SK-N-MC (cell line): ENCODE measurements at regions not wholly inside any gene's neighbourhood (a gene's known extent, or its start where the extent isn't known, plus 50 kb on each side); places are given as distances from the start of the nearest gene placed in this dataset.
"Not testable (repeated sequence)": the region's sequence is repeated elsewhere in the genome, so short reads cannot be mapped to it uniquely, and the experiment has no call there.

Experiments
- DNase-seq: peaks from one replicate; pipeline ENCODE4 v3.0.0-alpha.2; 2011; ENCODE audit warnings: low read depth, low spot score
- H3K27ac ChIP-seq: fragments of 200-600 bp; sonication (generic); 2 replicates; pipeline ENCODE4 v1.5.1; 2016; ENCODE audit warnings: mixed run types
- H3K36me3 ChIP-seq: fragments of 200-600 bp; sonication (generic); 2 replicates; pipeline ENCODE4 v1.6.1; 2017; ENCODE audit warnings: antibody characterized with exemption, low read length, mixed read lengths; ENCODE audit not compliant: insufficient read depth
- H3K4me3 ChIP-seq: fragments of 200-600 bp; sonication (generic); 2 replicates; pipeline ENCODE4 v1.5.1; 2016
- H3K9ac ChIP-seq: fragments of 200-600 bp; sonication (generic); 2 replicates; pipeline ENCODE4 v1.8.0; 2017; ENCODE audit warnings: mixed run types, mixed read lengths; ENCODE audit not compliant: insufficient read length
- H3K9me3 ChIP-seq: fragments of 200-600 bp; sonication (generic); 2 replicates; pipeline ENCODE4 v1.6.1; 2017; ENCODE audit warnings: low read depth, mild to moderate bottlenecking, antibody characterized with exemption, low read length, moderate library complexity, mixed read lengths
- EZH2 ChIP-seq: fragments of 200-600 bp; sonication (generic); IDR thresholded peaks from one replicate; pipeline ENCODE4 v1.6.1; 2017; ENCODE audit warnings: antibody characterized with exemption
- FOXP2 ChIP-seq: optimal IDR thresholded peaks from 2 replicates; pipeline ENCODE3; 2011; ENCODE audit warnings: mild to moderate bottlenecking, moderate library complexity; ENCODE audit not compliant: insufficient read depth; ENCODE audit errors: extremely low read length, control extremely low read depth
- POLR2AphosphoS5 ChIP-seq: IDR thresholded peaks from 2 replicates; pipeline ENCODE4 v1.6.1; 2012; ENCODE audit warnings: mild to moderate bottlenecking, low read depth, low read length, borderline replicate concordance

GRCh38 chr2:7377916-7378569, 460.8 kb downstream of the RNF144A start:
- Histone ChIP-seq H3K36me3 (no peaks in the 10 kb centered on the region), H3K4me3 (no peak overlapping the region), H3K27ac (no peak overlapping the region), H3K9me3 (no peaks in the 10 kb centered on the region), H3K9ac (no peak overlapping the region)
- no peak for TF ChIP-seq EZH2
- no peak for TF ChIP-seq FOXP2
- TF ChIP-seq POLR2AphosphoS5, result no peak
- DNase-seq, result no peak

GRCh38 chr2:7378591-7378990, 461.4 kb downstream of the RNF144A start:
- Histone ChIP-seq H3K9ac (no peak overlapping the region), H3K9me3 (no peaks in the 10 kb centered on the region), H3K4me3 (no peak overlapping the region), H3K36me3 (no peaks in the 10 kb centered on the region), H3K27ac (no peak overlapping the region)
- TF ChIP-seq EZH2 (no peak), POLR2AphosphoS5 (no peak), FOXP2 (no peak)
- DNase-seq, result no peak

- no peak for DNase-seq
- no peaks in the 10 kb centered on the region for H3K36me3 ChIP-seq
- no peak overlapping the region for H3K9ac ChIP-seq
- no peaks in the 10 kb centered on the region for H3K9me3 ChIP-seq
- H3K4me3 ChIP-seq, result no peak overlapping the region
- no peak overlapping the region for H3K27ac ChIP-seq
- no peak for TF ChIP-seq EZH2
- no peak for TF ChIP-seq FOXP2
- TF ChIP-seq POLR2AphosphoS5, result no peak
Observed at GRCh38 chr2:7379799-7380198, 462.6 kb downstream of the RNF144A start.

- TF ChIP-seq EZH2, result no peak
- no peak for DNase-seq
Observed at GRCh38 chr2:7384773-7385349, 467.6 kb downstream of the RNF144A start.

GRCh38 chr2:7390311-7390710, 473.1 kb downstream of the RNF144A start:
- H3K9ac ChIP-seq, DNase-seq, H3K27ac ChIP-seq, H3K4me3 ChIP-seq, H3K9me3 ChIP-seq, H3K36me3 ChIP-seq: not testable (repeated sequence)

More at GRCh38 chr2:7384773-7385349, 467.6 kb downstream of the RNF144A start:
- no peaks in the 10 kb centered on the region for H3K9me3 ChIP-seq
- no peaks in the 10 kb centered on the region for H3K36me3 ChIP-seq
- no peak overlapping the region for H3K27ac ChIP-seq
- no peak overlapping the region for H3K9ac ChIP-seq
- no peak overlapping the region for H3K4me3 ChIP-seq

GRCh38 chr2:7392076-7392787, 475.0 kb downstream of the RNF144A start:
- H3K9me3 ChIP-seq, result no peaks in the 10 kb centered on the region
- H3K36me3 ChIP-seq, result no peaks in the 10 kb centered on the region
- TF ChIP-seq FOXP2 (no peak), EZH2 (no peak), POLR2AphosphoS5 (no peak)
- H3K9ac ChIP-seq, result no peak overlapping the region
- DNase-seq, result no peak
- H3K4me3 ChIP-seq, result no peak overlapping the region
- no peak overlapping the region for H3K27ac ChIP-seq

- H3K27ac ChIP-seq, result no peak overlapping the region
- no peak overlapping the region for H3K9ac ChIP-seq
- H3K36me3 ChIP-seq, result no peaks in the 10 kb centered on the region
- H3K4me3 ChIP-seq, result no peak overlapping the region
- DNase-seq, result no peak
- no peaks in the 10 kb centered on the region for H3K9me3 ChIP-seq
- no peak for TF ChIP-seq FOXP2
- TF ChIP-seq EZH2, result no peak
- no peak for TF ChIP-seq POLR2AphosphoS5
Observed at GRCh38 chr2:7394195-7394594, 477.0 kb downstream of the RNF144A start.

GRCh38 chr2:7400628-7401027, 483.4 kb downstream of the RNF144A start:
- no peak for DNase-seq
- no peak for TF ChIP-seq FOXP2
- no peak for TF ChIP-seq POLR2AphosphoS5
- Histone ChIP-seq H3K9me3 (no peaks in the 10 kb centered on the region), H3K27ac (no peak overlapping the region), H3K36me3 (no peaks in the 10 kb centered on the region), H3K4me3 (no peak overlapping the region), H3K9ac (no peak overlapping the region)

- TF ChIP-seq FOXP2, result no peak
- no peak for TF ChIP-seq POLR2AphosphoS5
- no peak for TF ChIP-seq EZH2
- Histone ChIP-seq H3K27ac (no peak overlapping the region), H3K9me3 (no peaks in the 10 kb centered on the region), H3K36me3 (no peaks in the 10 kb centered on the region), H3K9ac (no peak overlapping the region), H3K4me3 (no peak overlapping the region)
- no peak for DNase-seq
Observed at GRCh38 chr2:7403092-7403775, 486.0 kb downstream of the RNF144A start.
